GM21786 (cell line): ENCODE measurements at regions not wholly inside any gene's neighbourhood (a gene's known extent, or its start where the extent isn't known, plus 50 kb on each side); places are given as distances from the start of the nearest gene placed in this dataset.

Source experiments
- ATAC-seq: cut with Tn5 transposase; IDR thresholded peaks from one replicate; pipeline ENCODE4 v1.9.1; 2021; ENCODE audit not compliant: unreplicated experiment

GRCh38 chr6:74785236-74785635 lies 420.6 kb downstream of the COL12A1 start:
- no peak for ATAC-seq

GRCh38 chr6:74782346-74782745 lies 423.5 kb downstream of the COL12A1 start:
- no peak for ATAC-seq

GRCh38 chr6:74780831-74781230 lies 425.0 kb downstream of the COL12A1 start:
- no peak for ATAC-seq

- no peak for ATAC-seq
These were observed 437.1 kb downstream of the COL12A1 start for GRCh38 chr6:74768738-74769137.

GRCh38 chr6:74768120-74768519 lies 437.7 kb downstream of the COL12A1 start:
- no peak for ATAC-seq

GRCh38 chr6:74765486-74765885 lies 440.4 kb downstream of the COL12A1 start:
- ATAC-seq: no peak

GRCh38 chr6:74764486-74764885 lies 441.4 kb downstream of the COL12A1 start:
- ATAC-seq: no peak

GRCh38 chr6:74762841-74763240 lies 443.0 kb downstream of the COL12A1 start:
- ATAC-seq: no peak

GRCh38 chr6:74757813-74758212 lies 448.0 kb downstream of the COL12A1 start:
- ATAC-seq: no peak

GRCh38 chr6:74756923-74757322 lies 448.9 kb downstream of the COL12A1 start:
- no peak for ATAC-seq

- no peak for ATAC-seq
These were observed 450.1 kb downstream of the COL12A1 start for GRCh38 chr6:74755778-74756177.

- no peak for ATAC-seq
These were observed 450.7 kb downstream of the COL12A1 start for GRCh38 chr6:74755196-74755595.

- no peak for ATAC-seq
These were observed 451.8 kb downstream of the COL12A1 start for GRCh38 chr6:74753883-74754600.

- ATAC-seq: no peak
These were observed 453.6 kb downstream of the COL12A1 start for GRCh38 chr6:74752303-74752702.

- no peak for ATAC-seq
These were observed 455.0 kb downstream of the COL12A1 start for GRCh38 chr6:74750826-74751225.

GRCh38 chr6:74749211-74750147 lies 456.4 kb downstream of the COL12A1 start:
- peak; percentile 52 for ATAC-seq

GRCh38 chr6:74745670-74746069 lies 460.2 kb downstream of the COL12A1 start:
- ATAC-seq: no peak

- peak; percentile 84 for ATAC-seq
These were observed 462.9 kb downstream of the COL12A1 start for GRCh38 chr6:74742793-74743508.

GRCh38 chr6:74741646-74742045 lies 464.2 kb downstream of the COL12A1 start:
- ATAC-seq: no peak

- ATAC-seq: no peak
These were observed 470.5 kb downstream of the COL12A1 start for GRCh38 chr6:74735304-74735703.

- ATAC-seq: no peak
These were observed 471.0 kb downstream of the COL12A1 start for GRCh38 chr6:74734901-74735300.
